Epidermal melanocyte (primary cell): ENCODE measurements at regions not wholly inside any gene's neighbourhood (a gene's known extent, or its start where the extent isn't known, plus 50 kb on each side); places are given as distances from the start of the nearest gene placed in this dataset.
"Not testable (repeated sequence)": the region's sequence is repeated elsewhere in the genome, so short reads cannot be mapped to it uniquely, and the experiment has no call there.

Source experiments
- DNase-seq: peaks from one replicate; pipeline ENCODE4 v3.0.0; 2011; ENCODE audit warnings: low spot score; ENCODE audit not compliant: insufficient read length

GRCh38 chr5:120817044-120817985 is 353.2 kb downstream of the PRR16 start:
- DNase-seq = no peak

GRCh38 chr5:120818128-120818527 is 354.0 kb downstream of the PRR16 start:
- no peak for DNase-seq

DNA sequence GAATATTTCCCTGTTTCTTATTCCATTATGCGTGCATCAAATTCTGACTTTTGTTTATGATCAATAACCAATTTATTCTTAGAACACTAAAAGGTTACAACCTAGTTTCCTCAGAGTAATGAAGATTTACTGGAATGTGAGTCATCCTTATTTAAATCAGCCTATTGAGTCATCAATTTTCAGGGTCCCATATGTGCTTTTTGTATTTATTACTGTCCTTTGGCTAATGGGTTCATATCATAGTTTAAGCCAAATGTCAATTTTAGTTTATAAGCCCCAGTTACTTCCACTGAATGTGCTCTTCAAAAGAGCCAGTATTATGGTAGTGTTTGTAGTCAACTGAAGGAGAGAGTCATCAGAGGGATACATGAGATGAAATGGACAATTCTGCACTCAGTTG is 359.2 kb downstream of the PRR16 start:
- DNase-seq = no peak

DNA sequence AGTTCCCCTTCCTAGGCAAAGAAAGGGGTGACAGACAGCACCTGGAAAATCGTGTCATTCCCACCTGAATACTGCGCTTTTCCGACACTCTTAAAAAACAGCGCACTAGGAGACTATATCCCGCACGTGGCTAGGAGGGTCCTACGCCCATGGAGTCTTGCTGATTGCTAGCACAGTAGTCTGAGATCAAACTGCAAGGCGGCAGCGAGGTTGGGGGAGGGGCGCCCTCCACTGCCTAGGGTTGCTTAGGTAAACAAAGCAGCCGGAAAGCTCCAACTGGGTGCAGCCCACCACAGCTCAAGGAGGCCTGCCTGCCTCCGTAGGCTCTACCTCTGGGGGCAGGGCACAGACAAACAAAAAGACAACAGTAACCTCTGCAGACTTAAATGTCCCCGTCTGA is 367.5 kb downstream of the PRR16 start:
- not testable (repeated sequence) for DNase-seq

GRCh38 chr5:120841830-120842229 is 377.7 kb downstream of the PRR16 start:
- DNase-seq = no peak

DNA sequence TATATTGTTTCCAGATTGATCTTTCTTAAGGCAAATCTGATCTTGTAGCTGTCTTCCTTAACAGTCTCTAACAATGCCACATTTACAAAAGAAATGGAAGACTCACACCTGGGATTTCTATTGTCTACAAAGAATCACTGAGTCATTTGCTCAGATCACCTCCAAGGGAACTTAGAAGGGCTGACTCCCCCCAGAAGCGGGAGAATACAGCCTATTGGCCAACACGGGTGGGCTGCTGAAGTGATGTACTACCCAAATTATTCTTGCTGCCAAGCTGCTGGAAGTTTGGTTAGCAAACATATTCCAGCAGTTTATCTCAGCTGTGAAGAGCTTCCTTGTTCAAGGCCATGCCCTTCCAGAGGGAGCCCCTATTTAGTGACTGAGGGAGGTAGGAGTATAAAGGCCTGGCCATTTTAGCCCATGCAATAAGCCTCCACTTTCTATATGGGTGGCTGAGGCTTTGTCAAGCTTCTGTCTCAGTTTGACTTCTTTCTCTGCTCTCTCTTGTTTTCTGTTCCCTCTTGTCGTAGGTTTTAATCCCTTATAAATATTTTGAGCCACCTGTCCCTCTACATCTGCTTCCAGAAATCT is 379.4 kb downstream of the PRR16 start:
- no peak for DNase-seq

DNA sequence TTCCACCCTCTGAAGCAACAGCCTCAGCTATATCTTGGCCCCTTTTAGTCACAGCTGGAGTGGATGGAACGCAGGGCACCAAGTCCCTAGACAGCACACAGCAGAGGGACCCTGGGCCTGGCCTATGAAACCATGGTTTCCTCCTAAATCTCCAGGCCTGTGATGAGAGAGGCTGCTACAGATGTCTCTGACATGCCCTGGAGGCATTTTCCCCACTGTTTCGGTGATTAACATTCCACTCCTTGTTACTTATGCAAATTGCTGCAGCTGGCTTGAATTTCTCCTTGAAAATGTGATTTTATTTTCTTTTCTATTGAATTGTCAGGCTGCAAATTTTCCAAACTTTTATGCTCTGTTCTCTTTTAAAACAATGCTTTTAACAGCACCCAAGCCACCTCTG is 384.8 kb downstream of the PRR16 start:
- DNase-seq = no peak

DNA sequence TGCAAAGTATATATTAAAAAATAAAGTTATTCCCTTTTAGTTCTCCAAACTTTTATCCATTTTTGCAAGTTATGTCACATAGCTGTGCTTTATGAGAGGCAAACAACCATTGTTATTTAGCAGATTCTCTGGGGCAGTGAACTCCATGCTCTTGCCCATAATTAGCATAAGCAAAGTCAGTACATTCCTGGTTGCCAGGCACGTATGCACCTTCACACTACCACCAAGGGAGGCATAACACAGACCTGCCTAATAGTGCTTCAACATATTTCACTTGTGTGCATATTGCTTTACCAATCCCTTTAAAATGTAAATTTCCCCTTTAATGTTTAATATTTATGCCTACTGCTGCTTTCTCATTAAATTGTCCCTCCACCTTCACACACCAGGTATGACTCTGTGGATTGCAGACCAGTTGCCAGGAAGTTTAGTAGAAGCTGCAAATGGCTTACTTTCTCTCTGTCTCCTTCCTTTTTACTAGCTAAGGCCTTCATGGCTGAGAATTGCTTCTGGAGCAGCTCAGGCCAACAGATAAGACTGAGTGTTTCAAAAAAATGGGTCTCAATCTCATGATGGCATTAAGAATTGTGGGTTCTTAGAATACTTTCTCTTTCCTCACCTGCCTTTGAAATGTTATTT is 388.2 kb downstream of the PRR16 start:
- no peak for DNase-seq

DNA sequence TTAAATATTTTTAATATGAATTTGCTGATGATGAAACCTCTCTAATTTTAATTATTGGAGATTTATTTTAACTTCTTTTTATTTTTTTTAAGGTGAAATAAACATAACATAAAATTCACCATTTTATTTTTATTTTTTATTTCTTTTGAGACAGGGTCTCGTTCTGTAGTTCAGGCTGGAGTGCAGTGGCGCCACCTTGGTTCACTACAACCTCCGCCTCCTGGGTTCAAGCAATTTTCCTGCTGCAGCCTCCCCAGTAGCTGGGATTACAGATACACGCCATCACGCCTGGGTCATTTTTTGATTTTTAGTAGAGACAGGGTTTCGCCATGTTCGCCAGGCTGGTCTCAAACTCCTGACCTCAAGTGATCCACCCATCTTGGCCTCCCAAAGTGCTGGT is 402.9 kb downstream of the PRR16 start:
- no peak for DNase-seq

- DNase-seq = no peak
Measured at GRCh38 chr5:120869831-120870230, 405.7 kb downstream of the PRR16 start.

DNA sequence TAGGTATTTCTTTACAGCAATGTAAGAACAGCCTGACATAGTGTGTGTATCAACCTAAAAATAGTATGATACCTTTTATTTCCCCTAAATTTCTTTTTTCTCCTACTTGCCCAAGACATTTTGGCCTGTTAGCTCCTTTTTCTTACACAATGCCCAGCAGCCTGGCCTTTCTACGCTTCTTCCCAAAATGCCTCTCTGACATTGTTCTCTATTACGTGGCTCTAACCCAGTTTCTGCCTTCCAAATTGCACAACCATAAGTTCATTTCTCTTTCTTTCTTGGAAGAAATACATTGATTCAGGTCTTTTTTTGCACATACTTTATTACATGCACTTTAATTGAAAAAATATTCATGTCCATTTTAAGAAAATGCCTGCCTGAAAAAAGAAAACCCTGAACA is 408.2 kb downstream of the PRR16 start:
- DNase-seq = no peak

GRCh38 chr5:120873083-120873482 is 409.0 kb downstream of the PRR16 start:
- DNase-seq = no peak

DNA sequence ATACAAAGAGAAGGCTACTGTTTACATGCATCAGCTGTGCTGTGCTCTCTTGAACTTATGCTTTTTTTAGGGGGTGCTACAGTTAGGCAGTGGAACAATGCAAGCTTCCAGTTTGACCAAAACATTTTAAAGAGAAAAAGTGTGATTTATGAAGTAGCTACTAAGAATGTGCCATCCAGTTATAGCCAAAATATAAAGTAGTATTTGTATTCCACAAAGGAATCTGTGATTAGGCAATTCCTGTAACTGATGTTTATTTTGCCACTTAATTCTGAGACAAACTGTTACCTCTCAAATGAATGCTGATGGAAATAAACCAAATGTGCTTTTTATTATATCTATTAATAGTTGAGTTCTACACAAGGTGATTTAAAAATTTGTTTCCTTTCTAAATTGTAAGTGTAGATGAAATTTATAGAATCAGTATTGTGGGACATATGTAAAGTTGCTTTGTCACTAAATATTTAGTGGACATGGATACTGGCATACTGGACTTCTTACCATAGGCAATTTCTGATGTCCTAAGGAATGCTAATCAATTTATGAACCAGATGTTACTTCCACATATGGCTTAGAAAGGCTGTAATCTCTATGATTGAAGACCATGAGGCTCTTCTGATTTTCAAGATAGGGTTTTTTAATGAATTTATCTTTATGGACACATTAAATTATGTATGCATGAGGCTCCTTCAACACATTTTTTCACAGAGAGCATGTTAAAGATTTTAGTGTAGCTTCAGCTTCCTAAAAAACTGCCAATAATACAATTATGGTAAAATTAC is 410.2 kb downstream of the PRR16 start:
- DNase-seq = no peak

DNA sequence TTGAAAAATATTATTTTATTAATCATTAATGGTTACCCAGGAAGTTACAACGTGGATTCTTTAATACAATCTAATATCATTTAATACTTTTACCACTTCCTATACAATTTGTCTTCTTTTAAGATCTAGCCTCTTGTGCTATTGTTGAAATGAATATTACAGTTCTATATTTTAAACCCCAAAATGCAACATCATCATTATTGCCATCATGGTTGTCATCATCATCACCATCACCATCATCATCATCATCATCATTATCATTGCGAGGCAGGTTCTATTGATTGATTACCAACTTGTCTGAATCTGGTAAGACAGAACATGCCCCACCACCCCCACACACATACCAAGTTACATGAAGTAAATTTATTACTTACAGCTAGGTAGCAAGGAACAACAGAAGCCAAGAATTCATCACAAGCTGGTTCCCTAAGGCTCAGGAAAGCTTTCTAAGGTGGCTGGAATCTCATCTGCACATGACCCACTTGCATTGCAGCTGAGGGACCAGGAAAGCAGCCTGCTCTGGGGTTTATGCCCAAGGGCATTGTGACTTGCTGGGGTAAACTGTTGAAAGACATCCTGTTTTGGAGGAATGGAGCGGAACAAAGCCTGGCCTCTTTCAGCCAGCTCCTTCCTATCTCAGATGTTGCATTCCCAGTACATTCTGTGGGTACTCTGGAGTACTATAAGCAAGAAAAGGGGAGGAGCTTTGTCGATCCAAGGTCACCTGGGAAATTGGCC is 418.1 kb downstream of the PRR16 start:
- DNase-seq = no peak

DNA sequence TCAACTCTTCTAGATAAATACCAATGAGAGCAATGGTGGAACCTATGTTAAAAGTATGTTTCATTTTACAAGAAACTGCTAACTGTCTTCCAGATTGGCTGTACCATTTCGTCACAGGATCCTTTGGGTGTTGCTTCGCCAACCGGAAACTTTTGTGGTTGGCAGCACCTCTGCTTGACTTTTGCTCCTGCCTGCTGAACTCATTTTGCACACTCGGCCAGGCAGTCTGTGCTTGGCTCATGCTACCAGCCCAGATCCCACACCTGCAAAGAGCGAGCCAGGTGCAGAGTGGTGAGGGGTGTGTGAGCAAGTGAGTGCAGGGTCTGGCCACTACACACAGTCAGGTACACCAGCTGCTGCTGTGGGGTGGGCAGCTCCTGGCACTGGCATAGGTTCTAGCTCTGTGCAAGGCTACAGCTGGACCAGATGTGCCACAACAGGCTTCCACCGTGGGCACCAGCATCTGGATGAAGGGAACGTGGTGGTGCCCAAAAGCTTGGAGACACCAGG is 422.3 kb downstream of the PRR16 start:
- DNase-seq = no peak

GRCh38 chr5:120895660-120896059 is 431.6 kb downstream of the PRR16 start:
- no peak for DNase-seq

- no peak for DNase-seq
Measured at GRCh38 chr5:120901199-120901598, 437.1 kb downstream of the PRR16 start.

DNA sequence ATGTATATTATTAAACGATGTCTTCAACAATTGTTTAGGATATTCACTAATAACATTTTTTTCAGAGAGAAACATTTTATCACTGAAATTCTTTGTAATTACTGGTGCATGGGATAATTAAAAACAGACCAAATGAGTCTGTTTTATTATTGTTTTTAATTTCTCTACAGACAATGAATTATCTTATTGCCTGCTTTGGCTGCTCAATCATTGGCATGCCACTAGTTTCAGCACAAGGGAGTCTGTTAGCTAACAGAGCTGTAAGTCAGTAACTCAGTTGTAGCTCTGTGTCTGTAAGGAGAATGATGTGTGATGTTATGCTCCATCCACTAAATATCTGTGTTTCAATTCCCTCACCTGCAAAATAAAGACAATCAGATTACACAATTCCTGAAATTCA is 443.9 kb downstream of the PRR16 start:
- DNase-seq = no peak

- no peak for DNase-seq
Measured at GRCh38 chr5:120910629-120911028, 446.5 kb downstream of the PRR16 start.

DNA sequence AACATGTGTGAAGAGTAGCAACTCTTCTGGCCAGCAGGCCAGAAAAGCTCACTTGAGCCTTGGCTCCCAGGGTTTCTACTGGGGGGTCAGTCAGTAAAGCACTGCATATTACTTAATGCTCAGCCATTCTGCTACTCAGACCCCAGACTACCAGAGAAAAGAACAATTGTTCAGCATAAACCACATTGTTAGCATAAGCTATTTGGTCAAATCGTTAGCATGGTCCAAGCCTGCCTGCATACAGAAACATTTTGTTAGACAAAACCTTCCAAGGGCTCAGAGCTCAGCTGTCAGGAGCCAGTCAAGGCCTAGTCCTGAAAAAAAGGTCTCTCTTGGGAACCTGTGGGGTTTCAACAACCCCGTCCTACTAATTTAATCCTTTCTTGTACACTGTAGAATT is 449.3 kb downstream of the PRR16 start:
- DNase-seq = no peak
